ENCODE measurements at regions not wholly inside any gene's neighbourhood (a gene's known extent, or its start where the extent isn't known, plus 50 kb on each side); places are given as distances from the start of the nearest gene placed in this dataset.

DNA sequence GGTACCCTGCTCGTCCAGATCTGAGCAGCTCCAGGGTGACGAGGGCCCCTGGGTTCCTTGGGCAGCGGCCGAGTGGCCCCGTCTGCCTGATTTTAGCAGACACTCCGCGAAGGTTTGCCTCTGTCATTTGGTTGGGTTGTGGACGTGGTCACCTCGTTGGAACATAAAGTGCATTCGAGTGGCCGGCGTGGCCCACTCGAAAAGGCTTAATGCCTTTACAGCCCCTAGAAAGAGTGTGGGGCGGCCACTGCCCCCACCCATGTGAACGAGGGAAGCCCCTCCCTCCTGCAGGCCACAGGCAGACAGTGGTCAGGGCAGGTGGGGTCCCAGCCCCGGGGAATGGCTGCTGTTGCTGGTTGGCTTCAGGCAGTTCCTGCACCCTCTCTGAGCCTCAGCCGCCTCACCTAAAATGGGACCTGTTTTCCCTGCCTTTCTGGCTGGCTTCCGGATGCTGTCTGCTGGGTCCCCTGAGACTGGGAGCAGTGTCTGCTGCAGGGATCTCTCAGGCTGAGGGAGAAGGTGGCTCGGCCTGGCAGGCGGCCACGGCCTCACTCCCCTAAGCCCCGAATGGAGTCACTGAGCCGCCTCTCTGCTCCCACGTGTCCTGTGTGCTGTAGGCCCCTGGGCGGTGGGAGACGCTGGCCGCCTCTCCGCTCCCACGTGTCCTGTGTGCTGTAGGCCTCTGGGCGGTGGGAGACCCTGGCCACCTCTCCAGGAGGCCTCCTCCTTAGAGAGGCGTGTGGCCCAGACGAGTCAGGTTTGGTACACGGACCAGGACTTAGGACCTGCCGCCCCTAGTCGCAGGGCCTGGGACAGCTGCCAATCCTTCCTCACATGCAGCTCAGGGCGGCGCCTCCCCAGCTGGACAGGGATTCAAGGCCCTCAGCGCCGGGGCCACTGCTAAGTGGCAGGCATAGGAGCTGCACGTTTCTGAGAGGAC lies 233.0 kb downstream of the ERMARD start:
- no peaks in the 10 kb centered on the region for H3F3A ChIP-seq (ENCODE audit: insufficient read depth)
- H3K79me2 ChIP-seq (ENCODE audit: insufficient read depth, low read length) = no peaks in the 10 kb centered on the region
- H3K4me2 ChIP-seq (ENCODE audit: low read depth, low read length, poor library complexity, severe bottlenecking) = no peak overlapping the region
- H3K9ac ChIP-seq (ENCODE audit: low read length) = no peak overlapping the region
- TF ChIP-seq, protein P1, sequence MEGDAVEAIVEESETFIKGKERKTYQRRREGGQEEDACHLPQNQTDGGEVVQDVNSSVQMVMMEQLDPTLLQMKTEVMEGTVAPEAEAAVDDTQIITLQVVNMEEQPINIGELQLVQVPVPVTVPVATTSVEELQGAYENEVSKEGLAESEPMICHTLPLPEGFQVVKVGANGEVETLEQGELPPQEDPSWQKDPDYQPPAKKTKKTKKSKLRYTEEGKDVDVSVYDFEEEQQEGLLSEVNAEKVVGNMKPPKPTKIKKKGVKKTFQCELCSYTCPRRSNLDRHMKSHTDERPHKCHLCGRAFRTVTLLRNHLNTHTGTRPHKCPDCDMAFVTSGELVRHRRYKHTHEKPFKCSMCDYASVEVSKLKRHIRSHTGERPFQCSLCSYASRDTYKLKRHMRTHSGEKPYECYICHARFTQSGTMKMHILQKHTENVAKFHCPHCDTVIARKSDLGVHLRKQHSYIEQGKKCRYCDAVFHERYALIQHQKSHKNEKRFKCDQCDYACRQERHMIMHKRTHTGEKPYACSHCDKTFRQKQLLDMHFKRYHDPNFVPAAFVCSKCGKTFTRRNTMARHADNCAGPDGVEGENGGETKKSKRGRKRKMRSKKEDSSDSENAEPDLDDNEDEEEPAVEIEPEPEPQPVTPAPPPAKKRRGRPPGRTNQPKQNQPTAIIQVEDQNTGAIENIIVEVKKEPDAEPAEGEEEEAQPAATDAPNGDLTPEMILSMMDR (IDR thresholded peaks at IDR 0.05; ENCODE audit: insufficient read depth, low read length, poor library complexity, severe bottlenecking) = no peak
- no peak for TF ChIP-seq EZH2phosphoT487 (conservative IDR thresholded peaks at IDR 0.05; ENCODE audit: low read length)
- no peaks in the 10 kb centered on the region for H3K27me3 ChIP-seq (ENCODE audit: low read length)
- H3K9me2 ChIP-seq (replicated peaks; ENCODE audit: insufficient read depth, low read length) = no peaks in the 10 kb centered on the region
- H4K20me1 ChIP-seq (ENCODE audit: low read depth, low read length) = no peaks in the 10 kb centered on the region
- no peak overlapping the region for H3K4me3 ChIP-seq (ENCODE audit: insufficient read depth, low read length, poor library complexity, severe bottlenecking)
- H3K27ac ChIP-seq (ENCODE audit: low read depth, low read length) = no peak overlapping the region
- no peaks in the 10 kb centered on the region for H3K9me3 ChIP-seq (ENCODE audit: insufficient read depth, low read length)
- no peak overlapping the region for H2AFZ ChIP-seq (ENCODE audit: low read depth, low read length, severe bottlenecking)
- no peaks in the 10 kb centered on the region for H3K36me3 ChIP-seq (ENCODE audit: low read length)

DNA sequence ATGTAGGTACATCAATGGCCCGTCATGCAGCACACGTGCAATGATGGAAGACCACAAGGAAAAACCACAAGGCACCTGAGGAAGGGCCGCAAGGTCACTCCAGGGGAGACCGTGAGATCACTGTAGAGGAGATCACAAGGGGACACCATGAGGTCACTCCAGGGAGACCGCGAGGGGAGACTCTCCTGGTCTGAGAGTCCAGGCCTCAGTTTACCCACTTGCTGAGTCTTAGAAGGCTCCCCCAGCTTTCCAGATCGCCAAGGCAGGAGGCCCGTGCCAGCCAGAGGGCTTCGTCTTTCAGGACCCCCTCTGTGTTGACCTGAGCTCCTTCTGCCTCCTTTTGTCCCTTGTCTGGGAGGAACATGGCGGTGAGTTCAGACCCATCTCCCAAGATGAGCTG lies 232.2 kb downstream of the ERMARD start:
- Histone ChIP-seq H3K9ac (ENCODE audit: low read length) (no peak overlapping the region), H3K27me3 (ENCODE audit: low read length) (no peaks in the 10 kb centered on the region), H3K36me3 (ENCODE audit: low read length) (no peaks in the 10 kb centered on the region), H3K9me2 (replicated peaks; ENCODE audit: insufficient read depth, low read length) (no peaks in the 10 kb centered on the region), H3K27ac (ENCODE audit: low read depth, low read length) (no peak overlapping the region), H3K4me3 (ENCODE audit: insufficient read depth, low read length, poor library complexity, severe bottlenecking) (no peak overlapping the region), H4K20me1 (ENCODE audit: low read depth, low read length) (no peaks in the 10 kb centered on the region), H2AFZ (ENCODE audit: low read depth, low read length, severe bottlenecking) (no peak overlapping the region), H3F3A (ENCODE audit: insufficient read depth) (no peaks in the 10 kb centered on the region), H3K4me2 (ENCODE audit: low read depth, low read length, poor library complexity, severe bottlenecking) (no peak overlapping the region), H3K79me2 (ENCODE audit: insufficient read depth, low read length) (no peaks in the 10 kb centered on the region), H3K9me3 (ENCODE audit: insufficient read depth, low read length) (no peaks in the 10 kb centered on the region)
- TF ChIP-seq, protein P1 (IDR thresholded peaks at IDR 0.05; ENCODE audit: insufficient read depth, low read length, poor library complexity, severe bottlenecking) = no peak
- TF ChIP-seq EZH2phosphoT487 (conservative IDR thresholded peaks at IDR 0.05; ENCODE audit: low read length) = no peak

DNA sequence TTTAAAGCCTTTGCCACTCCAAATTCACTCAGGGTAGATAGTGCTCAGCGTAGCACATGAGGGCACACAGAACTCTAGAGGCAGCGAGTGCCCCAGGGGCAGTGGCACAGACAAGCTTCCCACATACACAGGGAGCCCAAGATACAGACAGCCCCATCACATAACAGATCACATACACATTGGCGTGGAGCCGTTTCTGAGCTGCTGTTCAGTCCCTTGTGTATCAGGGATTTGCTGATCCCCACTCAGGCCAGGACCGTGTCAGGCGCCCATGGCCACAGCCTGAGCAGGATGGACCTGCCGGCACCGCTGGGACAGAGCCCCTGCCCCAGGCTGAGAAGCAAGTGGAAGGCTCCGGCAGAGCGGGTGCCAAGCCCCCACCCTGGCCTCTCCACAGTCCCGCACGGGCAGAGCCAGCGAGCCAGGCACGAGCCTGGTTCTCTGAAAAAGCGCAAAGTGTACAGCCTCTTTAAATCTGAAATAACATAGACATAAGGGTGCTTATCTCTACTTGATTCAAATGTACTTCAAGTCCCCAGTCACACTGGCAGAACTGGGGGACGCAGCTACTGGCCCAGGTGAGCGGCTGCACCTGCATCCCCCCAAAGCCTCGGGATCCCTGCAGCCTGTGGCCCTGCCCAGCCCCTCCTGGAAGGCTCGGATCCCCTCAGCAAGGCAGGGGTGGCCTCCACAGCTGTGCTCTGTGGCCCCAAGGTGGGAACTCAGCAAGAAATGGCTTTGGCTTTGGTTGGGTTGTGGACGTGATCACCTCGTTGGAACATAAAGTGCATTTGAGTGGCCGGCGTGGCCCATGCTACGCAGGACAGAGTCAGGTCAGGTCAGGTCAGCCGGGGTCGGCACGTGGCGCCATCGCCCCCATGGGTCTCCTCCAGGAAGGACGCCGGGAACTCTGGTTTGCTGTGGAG lies 231.3 kb downstream of the ERMARD start:
- no peaks in the 10 kb centered on the region for H3F3A ChIP-seq (ENCODE audit: insufficient read depth)
- no peak overlapping the region for H3K9ac ChIP-seq (ENCODE audit: low read length)
- no peak overlapping the region for H3K4me2 ChIP-seq (ENCODE audit: low read depth, low read length, poor library complexity, severe bottlenecking)
- no peaks in the 10 kb centered on the region for H4K20me1 ChIP-seq (ENCODE audit: low read depth, low read length)
- H3K36me3 ChIP-seq (ENCODE audit: low read length) = no peaks in the 10 kb centered on the region
- no peak overlapping the region for H3K4me3 ChIP-seq (ENCODE audit: insufficient read depth, low read length, poor library complexity, severe bottlenecking)
- H3K79me2 ChIP-seq (ENCODE audit: insufficient read depth, low read length) = no peaks in the 10 kb centered on the region
- H3K9me3 ChIP-seq (ENCODE audit: insufficient read depth, low read length) = no peaks in the 10 kb centered on the region
- H3K27me3 ChIP-seq (ENCODE audit: low read length) = no peaks in the 10 kb centered on the region
- no peak overlapping the region for H2AFZ ChIP-seq (ENCODE audit: low read depth, low read length, severe bottlenecking)
- TF ChIP-seq, protein P1 (IDR thresholded peaks at IDR 0.05; ENCODE audit: insufficient read depth, low read length, poor library complexity, severe bottlenecking) = no peak
- no peak for TF ChIP-seq EZH2phosphoT487 (conservative IDR thresholded peaks at IDR 0.05; ENCODE audit: low read length)
- no peaks in the 10 kb centered on the region for H3K9me2 ChIP-seq (replicated peaks; ENCODE audit: insufficient read depth, low read length)
- no peak overlapping the region for H3K27ac ChIP-seq (ENCODE audit: low read depth, low read length)

All from SU-DHL-6 (cell line).